Breast epithelium (tissue), 4 donors: ENCODE measurements at regions not wholly inside any gene's neighbourhood (a gene's known extent, or its start where the extent isn't known, plus 50 kb on each side); places are given as distances from the start of the nearest gene placed in this dataset.

Experiments used
- DNase-seq, 2 donors: peaks; one replicate each; pipeline ENCODE4 v3.0.0-alpha.2; 2019; ENCODE audit warnings: low spot score in 2 of 2
- H3K27ac ChIP-seq, 2 donors: fragments of 200-600 bp; sonication (generic) in 1 of 2; one replicate each; pipeline ENCODE4 v1.5.1; 2016 to 2019; ENCODE audit warnings: mild to moderate bottlenecking in 1 of 2
- H3K27me3 ChIP-seq, 2 donors: fragments of 200-600 bp; sonication (generic) in 1 of 2; one replicate each; pipeline versions ENCODE4 v1.5.1 to v1.6.0; 2017 to 2019; ENCODE audit warnings: control low read depth in 1 of 2, mild to moderate bottlenecking in 1 of 2
- H3K36me3 ChIP-seq: fragments of 200-600 bp; one replicate; pipeline ENCODE4 v1.5.1; 2019
- H3K4me1 ChIP-seq, 2 donors: fragments of 200-600 bp; sonication (generic); one replicate each; pipeline ENCODE4 v1.5.1; 2016 to 2019; ENCODE audit warnings: control low read depth in 1 of 2
- H3K4me3 ChIP-seq, 3 donors: fragments of 200-600 bp; sonication (generic); 1 replicate in 2 of 3; 2 replicates in 1 of 3; pipeline ENCODE4 v1.5.1; 2016 to 2019; ENCODE audit warnings: mild to moderate bottlenecking in 3 of 3, moderate library complexity in 2 of 3
- H3K9me3 ChIP-seq, 2 donors: fragments of 200-600 bp; sonication (generic) in 1 of 2; one replicate each; pipeline ENCODE4 v1.5.1; 2016 to 2019; ENCODE audit warnings: control low read depth in 1 of 2
- CTCF ChIP-seq, 3 donors: fragments of 450-650 bp; IDR thresholded peaks; one replicate each; pipeline ENCODE4 v1.5.1; 2016 to 2017; ENCODE audit warnings: antibody characterized with exemption in 3 of 3, mild to moderate bottlenecking in 3 of 3, moderate library complexity in 3 of 3
- POLR2A ChIP-seq: fragments of 450-650 bp; IDR thresholded peaks from one replicate; pipeline ENCODE4 v1.6.1; 2016; ENCODE audit warnings: antibody characterized with exemption, mild to moderate bottlenecking, moderate library complexity
- POLR2AphosphoS5 ChIP-seq, 3 donors: sonication (generic); formaldehyde crosslinking; IDR thresholded peaks; one replicate each; pipeline ENCODE4 v1.6.1; 2017; ENCODE audit warnings: antibody characterized with exemption in 3 of 3
- intact Hi-C: fragments of 100-400 bp; cut with DNase I; formaldehyde crosslinking; loops from one replicate; pipeline ENCODE4 v1.15.1; 2023; ENCODE audit warnings: low total_unique reads

GRCh38 chr12:91948504-91948903, 197.1 kb downstream of the BTG1 start:
- TF ChIP-seq POLR2A = no peak
- TF ChIP-seq CTCF (IDR thresholded peaks at IDR 0.05) = no peak
- TF ChIP-seq POLR2AphosphoS5 (IDR thresholded peaks at IDR 0.05) = peak in 1 of 3 donors; percentile 41
- H3K27me3 ChIP-seq = no peaks in the 10 kb centered on the region
- DNase-seq = no peak
- H3K4me1 ChIP-seq = no peaks in the 10 kb centered on the region
- H3K36me3 ChIP-seq = no peaks in the 10 kb centered on the region
- intact Hi-C loops = no loop called here
- H3K9me3 ChIP-seq = no peaks in the 10 kb centered on the region
- H3K27ac ChIP-seq = no peak overlapping the region
- no peak overlapping the region for H3K4me3 ChIP-seq

- H3K36me3 ChIP-seq = no peaks in the 10 kb centered on the region
- H3K27me3 ChIP-seq = no peaks in the 10 kb centered on the region
- no peak overlapping the region for H3K4me3 ChIP-seq
- TF ChIP-seq POLR2AphosphoS5 (IDR thresholded peaks at IDR 0.05) (no peak), POLR2A (no peak), CTCF (IDR thresholded peaks at IDR 0.05) (no peak)
- no peak overlapping the region for H3K27ac ChIP-seq
- intact Hi-C loops = no loop called here
- no peaks in the 10 kb centered on the region for H3K9me3 ChIP-seq
- no peaks in the 10 kb centered on the region for H3K4me1 ChIP-seq
- DNase-seq = no peak
Measured at GRCh38 chr12:91947459-91947858, 198.2 kb downstream of the BTG1 start.

- TF ChIP-seq CTCF (IDR thresholded peaks at IDR 0.05) (no peak), POLR2AphosphoS5 (IDR thresholded peaks at IDR 0.05) (no peak), POLR2A (no peak)
- Histone ChIP-seq H3K4me1 (no peaks in the 10 kb centered on the region), H3K9me3 (no peaks in the 10 kb centered on the region), H3K27me3 (no peaks in the 10 kb centered on the region), H3K36me3 (no peaks in the 10 kb centered on the region), H3K27ac (no peak overlapping the region), H3K4me3 (no peak overlapping the region)
- no peak for DNase-seq
- intact Hi-C loops = no loop called here
Measured at GRCh38 chr12:91944637-91945036, 201.0 kb downstream of the BTG1 start.

- Histone ChIP-seq H3K27ac (no peak overlapping the region), H3K27me3 (no peaks in the 10 kb centered on the region), H3K4me3 (no peak overlapping the region), H3K9me3 (no peaks in the 10 kb centered on the region), H3K4me1 (no peaks in the 10 kb centered on the region), H3K36me3 (no peaks in the 10 kb centered on the region)
- DNase-seq = no peak
- intact Hi-C loops = no loop called here
- TF ChIP-seq POLR2AphosphoS5 (IDR thresholded peaks at IDR 0.05) (no peak), CTCF (IDR thresholded peaks at IDR 0.05) (no peak), POLR2A (no peak)
Measured at GRCh38 chr12:91940826-91941570, 204.6 kb downstream of the BTG1 start.

GRCh38 chr12:91940322-91940721, 205.3 kb downstream of the BTG1 start:
- H3K27ac ChIP-seq = no peak overlapping the region
- no peaks in the 10 kb centered on the region for H3K27me3 ChIP-seq
- H3K4me1 ChIP-seq = no peaks in the 10 kb centered on the region
- H3K9me3 ChIP-seq = no peaks in the 10 kb centered on the region
- no peak overlapping the region for H3K4me3 ChIP-seq
- intact Hi-C loops = no loop called here
- no peaks in the 10 kb centered on the region for H3K36me3 ChIP-seq
- no peak for DNase-seq
- TF ChIP-seq POLR2AphosphoS5 (IDR thresholded peaks at IDR 0.05) = no peak
- TF ChIP-seq POLR2A = no peak
- no peak for TF ChIP-seq CTCF (IDR thresholded peaks at IDR 0.05)
